OCI-LY1 (cell line): ENCODE measurements at regions not wholly inside any gene's neighbourhood (a gene's known extent, or its start where the extent isn't known, plus 50 kb on each side); places are given as distances from the start of the nearest gene placed in this dataset.

Experiments
- CTCF ChIP-seq: fragments of 200-600 bp; sonication (generic), shearing (Covaris generic); IDR thresholded peaks from 2 replicates; pipeline ENCODE4 v1.5.1; 2017; ENCODE audit warnings: mild to moderate bottlenecking, antibody characterized with exemption, low read length, moderate library complexity, mixed read lengths
- EZH2 ChIP-seq: fragments of 200-600 bp; sonication (generic), shearing (Covaris generic); IDR thresholded peaks from 2 replicates; pipeline ENCODE4 v1.8.0; 2017; ENCODE audit warnings: borderline replicate concordance, mixed run types, mild to moderate bottlenecking, antibody characterized with exemption, low read length, moderate library complexity, mixed read lengths

- TF ChIP-seq EZH2 (no peak), CTCF (no peak)
Measured at GRCh38 chr19:30755581-30755980, 383.4 kb downstream of the ZNF536 start.
